IMR-90 (cell line): ENCODE measurements at regions not wholly inside any gene's neighbourhood (a gene's known extent, or its start where the extent isn't known, plus 50 kb on each side); places are given as distances from the start of the nearest gene placed in this dataset.

Experiments
- ATAC-seq: fragments of 200-7000 bp; cut with Tn5 transposase; 2 replicates; pipeline ENCODE4 v1.9.1; 2020; ENCODE audit warnings: low read depth, mild to moderate bottlenecking, moderate library complexity
- BruUV-seq: library from RNA; stranded (reverse); fragments of 400-500 nt; replicated peaks from 2 replicates; lab custom pipeline; 2021; lab: Mats Ljungman, UMichigan
- CTCF ChIA-PET: fragments of 300-600 bp; formaldehyde crosslinking; extraction: SDS; loops from one replicate; lab custom pipeline; 2021; ENCODE audit warnings: antibody characterized with exemption; lab: Yijun Ruan, JAX
- POLR2A ChIA-PET: fragments of 300-600 bp; sonication (Branson Sonifier 250); formaldehyde crosslinking; loops from one replicate; lab custom pipeline; 2022; ENCODE audit warnings: antibody characterized with exemption; ENCODE audit not compliant: unreplicated experiment; lab: Charles Lee
- DNase-seq: peaks from one replicate; pipeline ENCODE4 v3.0.0; 2013
- H2AFZ ChIP-seq: replicated peaks from 2 replicates; pipeline ENCODE3; 2013; ENCODE audit warnings: low read length, mild to moderate bottlenecking; ENCODE audit not compliant: poor library complexity
- H2AK5ac ChIP-seq: 2 replicates; pipeline ENCODE4 v1.6.1; 2013; ENCODE audit warnings: low read depth, low read length, inconsistent platforms
- H2AK9ac ChIP-seq: replicated peaks from 2 replicates; pipeline ENCODE3; 2013; ENCODE audit warnings: mild to moderate bottlenecking, low read depth, low read length, moderate library complexity; ENCODE audit not compliant: poor library complexity
- H2BK120ac ChIP-seq: 2 replicates; pipeline ENCODE4 v1.6.1; 2013; ENCODE audit warnings: low read depth, low read length, inconsistent platforms
- H2BK15ac ChIP-seq: 3 replicates; pipeline ENCODE4 v1.6.1; 2013; ENCODE audit warnings: low read depth, low read length, inconsistent platforms
- H2BK20ac ChIP-seq: 2 replicates; pipeline ENCODE4 v1.6.1; 2013; ENCODE audit warnings: low read depth, mild to moderate bottlenecking, inconsistent platforms, low read length, moderate library complexity
- H2BK5ac ChIP-seq: 2 replicates; pipeline ENCODE4 v1.6.1; 2013; ENCODE audit warnings: mild to moderate bottlenecking, low read depth, low read length, inconsistent platforms; ENCODE audit not compliant: poor library complexity, severe bottlenecking
- H3K14ac ChIP-seq: replicated peaks from 2 replicates; pipeline ENCODE4 v1.6.1; 2013; ENCODE audit warnings: low read depth, low read length, inconsistent platforms
- H3K18ac ChIP-seq: 2 replicates; pipeline ENCODE4 v1.6.1; 2013; ENCODE audit warnings: low read depth, low read length, control low read depth
- H3K23ac ChIP-seq: 2 replicates; pipeline ENCODE4 v1.6.1; 2013; ENCODE audit warnings: low read depth, low read length, inconsistent platforms
- H3K27ac ChIP-seq: 2 replicates; pipeline ENCODE4 v1.5.1; 2013; ENCODE audit warnings: mild to moderate bottlenecking, control low read depth, low read length; ENCODE audit not compliant: insufficient read depth
- H3K27me3 ChIP-seq: 2 replicates; pipeline ENCODE4 v1.6.1; 2013; ENCODE audit warnings: low read length; ENCODE audit not compliant: control insufficient read depth, insufficient read depth
- H3K36me3 ChIP-seq: 2 replicates; pipeline ENCODE4 v1.6.1; 2013; ENCODE audit warnings: low read length, mixed read lengths; ENCODE audit not compliant: control insufficient read depth, insufficient read depth
- H3K4ac ChIP-seq: 2 replicates; pipeline ENCODE4 v1.6.1; 2013; ENCODE audit warnings: low read depth, low read length, inconsistent platforms
- H3K4me1 ChIP-seq: 2 replicates; pipeline ENCODE4 v1.6.1; 2013; ENCODE audit warnings: low read length, mixed read lengths; ENCODE audit not compliant: control insufficient read depth, insufficient read depth
- H3K4me2 ChIP-seq: 2 replicates; pipeline ENCODE4 v1.6.1; 2013; ENCODE audit warnings: low read depth, mild to moderate bottlenecking, control low read depth, low read length, moderate library complexity
- H3K4me3 ChIP-seq: 2 replicates; pipeline ENCODE4 v1.5.1; 2013; ENCODE audit warnings: low read depth, mild to moderate bottlenecking, control low read depth, low read length, moderate library complexity; ENCODE audit not compliant: insufficient read depth
- H3K56ac ChIP-seq: 2 replicates; pipeline ENCODE4 v1.6.1; 2013; ENCODE audit warnings: low read length, inconsistent platforms; ENCODE audit not compliant: insufficient read depth; ENCODE audit errors: extremely low read depth
- H3K79me1 ChIP-seq, 2 experiments: 2 replicates each; pipeline ENCODE4 v1.6.1; 2013; ENCODE audit warnings: low read length in 2 of 2, inconsistent platforms in 1 of 2, low read depth in 1 of 2
- H3K9ac ChIP-seq: 2 replicates; pipeline ENCODE4 v1.6.1; 2013; ENCODE audit warnings: low read depth, low read length, control low read depth
- H3K9me1 ChIP-seq: 2 replicates; pipeline ENCODE4 v1.6.1; 2013; ENCODE audit warnings: low read length, inconsistent platforms; ENCODE audit not compliant: insufficient read depth
- H3K9me3 ChIP-seq: 2 replicates; pipeline ENCODE4 v1.6.1; 2013; ENCODE audit warnings: low read length; ENCODE audit not compliant: control insufficient read depth, insufficient read depth
- H4K20me1 ChIP-seq: 2 replicates; pipeline ENCODE4 v1.6.1; 2013; ENCODE audit warnings: low read length, inconsistent platforms; ENCODE audit not compliant: insufficient read depth
- H4K5ac ChIP-seq: 2 replicates; pipeline ENCODE4 v1.6.1; 2013; ENCODE audit warnings: mild to moderate bottlenecking, low read depth, low read length, control low read depth
- H4K8ac ChIP-seq, 2 experiments: 2 replicates each; pipeline ENCODE4 v1.6.1; 2013; ENCODE audit warnings: low read depth in 2 of 2, low read length in 2 of 2, control low read depth in 1 of 2, inconsistent platforms in 1 of 2
- H4K91ac ChIP-seq: 2 replicates; pipeline ENCODE4 v1.6.1; 2013; ENCODE audit warnings: low read depth, low read length, inconsistent platforms; ENCODE audit not compliant: insufficient read depth
- BHLHE40 ChIP-seq: fragments of 150-350 bp; IDR thresholded peaks from 2 replicates; pipeline ENCODE4 v1.6.1; 2016; ENCODE audit warnings: mild to moderate bottlenecking, low read depth, low read length
- CEBPB ChIP-seq: IDR thresholded peaks from 2 replicates; pipeline ENCODE4 v1.6.1; 2012; ENCODE audit warnings: low read depth, low read length, improper control_type of control experiment
- CHD1 ChIP-seq: IDR thresholded peaks from 2 replicates; pipeline ENCODE4 v1.6.1; 2012; ENCODE audit warnings: low read depth, low read length, improper control_type of control experiment
- MAZ ChIP-seq: IDR thresholded peaks from 2 replicates; pipeline ENCODE4 v1.6.1; 2012; ENCODE audit warnings: low read depth, mild to moderate bottlenecking, low read length, improper control_type of control experiment, moderate library complexity, borderline replicate concordance
- MXI1 ChIP-seq: IDR thresholded peaks from 2 replicates; pipeline ENCODE4 v1.6.1; 2012; ENCODE audit warnings: low read depth, mild to moderate bottlenecking, low read length, moderate library complexity, borderline replicate concordance
- NFE2L2 ChIP-seq: fragments of 150-350 bp; IDR thresholded peaks from 2 replicates; pipeline ENCODE4 v1.6.1; 2016; ENCODE audit warnings: low read depth, mild to moderate bottlenecking, low read length
- POLR2A ChIP-seq: IDR thresholded peaks from 2 replicates; pipeline ENCODE4 v1.6.1; 2012; ENCODE audit warnings: mild to moderate bottlenecking, low read depth, low read length
- RCOR1 ChIP-seq: IDR thresholded peaks from 2 replicates; pipeline ENCODE4 v1.6.1; 2012; ENCODE audit warnings: mild to moderate bottlenecking, low read length, improper control_type of control experiment; ENCODE audit not compliant: insufficient replicate concordance
- RFX5 ChIP-seq: IDR thresholded peaks from 2 replicates; pipeline ENCODE4 v1.8.0; 2012; ENCODE audit warnings: low read depth, mild to moderate bottlenecking, low read length, moderate library complexity
- WGBS, 2 experiments: methylation state at CpG; one replicate each; pipeline versions ENCODE4 v1.1.5 to v1.1.7; 2013; ENCODE audit warnings: missing lambda C conversion rate in 2 of 2; ENCODE audit not compliant: insufficient read length in 1 of 2; ENCODE audit errors: extremely low coverage in 2 of 2; 5-methylcytosine and 5-hydroxymethylcytosine counted together
- dilution Hi-C: fragments of 300-500 bp; cut with HindIII; formaldehyde crosslinking; loops from one replicate; pipeline ENCODE4 v1.14.3; 2018; ENCODE audit warnings: low sequenced_read_pairs; ENCODE audit not compliant: unreplicated experiment
- in situ Hi-C: fragments of 300-500 bp; cut with MboI; formaldehyde crosslinking; loops from 3 replicates; pipeline ENCODE4 v1.14.3; 2019; ENCODE audit warnings: low sequenced_read_pairs, inconsistent platforms, mixed read lengths
- intact Hi-C: fragments of 100-400 bp; cut with micrococcal nuclease; formaldehyde crosslinking; loops from 2 replicates; pipeline ENCODE4 v1.10.0; 2022
- TF ChIP-seq, protein P1 (sequence below): fragments of 150-350 bp; IDR thresholded peaks from 2 replicates; pipeline ENCODE4 v1.6.1; 2017; ENCODE audit warnings: mild to moderate bottlenecking, antibody characterized with exemption, low read length, low read depth
- TF ChIP-seq, protein P2 (sequence below): conservative IDR thresholded peaks from 2 replicates; pipeline ENCODE4 v1.5.1; 2012; ENCODE audit warnings: mild to moderate bottlenecking, low read depth, low read length, improper control_type of control experiment

GRCh38 chr12:89230376-89231315 is 121.7 kb downstream of the DUSP6 start (continued):
- TF ChIP-seq, protein P1, sequence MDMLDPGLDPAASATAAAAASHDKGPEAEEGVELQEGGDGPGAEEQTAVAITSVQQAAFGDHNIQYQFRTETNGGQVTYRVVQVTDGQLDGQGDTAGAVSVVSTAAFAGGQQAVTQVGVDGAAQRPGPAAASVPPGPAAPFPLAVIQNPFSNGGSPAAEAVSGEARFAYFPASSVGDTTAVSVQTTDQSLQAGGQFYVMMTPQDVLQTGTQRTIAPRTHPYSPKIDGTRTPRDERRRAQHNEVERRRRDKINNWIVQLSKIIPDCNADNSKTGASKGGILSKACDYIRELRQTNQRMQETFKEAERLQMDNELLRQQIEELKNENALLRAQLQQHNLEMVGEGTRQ: no peak

- Histone ChIP-seq H2BK15ac (no peak overlapping the region), H2BK5ac (no peak overlapping the region), H3K18ac (peak overlapping the region; percentile 8; the same call in 1 of the 2 replicates), H4K5ac (peak overlapping the region; percentile 12; the same call in 1 of the 2 replicates), H4K20me1 (no peaks in the 10 kb centered on the region), H2AK5ac (no peak overlapping the region), H3K27ac (no peak overlapping the region), H3K4me1 (peaks cover 4% of the 10 kb centered on the region), H3K79me1 (no peaks in the 10 kb centered on the region; a peak in 1 of 4 replicates), H3K4ac (no peak overlapping the region), H3K9me1 (peaks cover 2% of the 10 kb centered on the region), H4K91ac (no peak overlapping the region), H3K14ac (no peak overlapping the region), H2BK20ac (peak overlapping the region; percentile 40; the same call in 1 of the 2 replicates), H3K27me3 (no peaks in the 10 kb centered on the region), H3K23ac (no peak overlapping the region), H3K4me3 (no peak overlapping the region), H3K56ac (no peak overlapping the region), H3K4me2 (no peak overlapping the region), H2AK9ac (no peak overlapping the region), H3K9ac (no peak overlapping the region), H3K36me3 (no peaks in the 10 kb centered on the region), H3K9me3 (no peaks in the 10 kb centered on the region), H2AFZ (no peak overlapping the region), H4K8ac (no peak overlapping the region), H2BK120ac (no peak overlapping the region; the same call in 1 of the 2 replicates)
- in situ Hi-C loops (no loop called here), dilution Hi-C loops (no loop called here), intact Hi-C loops (loop anchor here (5.0 kb wide), 1 partner anchor 119 kb away; no protein-coding TSS in a partner anchor)
- no TSS peak for BruUV-seq
- POLR2A ChIA-PET: no interaction called here
- no CpG with 5 or more reads among the region's 3 CpGs for WGBS, 2 experiments
- CTCF ChIA-PET: no interaction called here
- ATAC-seq (no peak), DNase-seq (no peak)
- TF ChIP-seq NFE2L2: no peak
- TF ChIP-seq BHLHE40: no peak
- TF ChIP-seq RFX5: no peak
- no peak for TF ChIP-seq POLR2A
- TF ChIP-seq, protein P2, sequence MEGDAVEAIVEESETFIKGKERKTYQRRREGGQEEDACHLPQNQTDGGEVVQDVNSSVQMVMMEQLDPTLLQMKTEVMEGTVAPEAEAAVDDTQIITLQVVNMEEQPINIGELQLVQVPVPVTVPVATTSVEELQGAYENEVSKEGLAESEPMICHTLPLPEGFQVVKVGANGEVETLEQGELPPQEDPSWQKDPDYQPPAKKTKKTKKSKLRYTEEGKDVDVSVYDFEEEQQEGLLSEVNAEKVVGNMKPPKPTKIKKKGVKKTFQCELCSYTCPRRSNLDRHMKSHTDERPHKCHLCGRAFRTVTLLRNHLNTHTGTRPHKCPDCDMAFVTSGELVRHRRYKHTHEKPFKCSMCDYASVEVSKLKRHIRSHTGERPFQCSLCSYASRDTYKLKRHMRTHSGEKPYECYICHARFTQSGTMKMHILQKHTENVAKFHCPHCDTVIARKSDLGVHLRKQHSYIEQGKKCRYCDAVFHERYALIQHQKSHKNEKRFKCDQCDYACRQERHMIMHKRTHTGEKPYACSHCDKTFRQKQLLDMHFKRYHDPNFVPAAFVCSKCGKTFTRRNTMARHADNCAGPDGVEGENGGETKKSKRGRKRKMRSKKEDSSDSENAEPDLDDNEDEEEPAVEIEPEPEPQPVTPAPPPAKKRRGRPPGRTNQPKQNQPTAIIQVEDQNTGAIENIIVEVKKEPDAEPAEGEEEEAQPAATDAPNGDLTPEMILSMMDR: no peak
- no peak for TF ChIP-seq CHD1
- no peak for TF ChIP-seq RCOR1
- no peak for TF ChIP-seq MXI1
- TF ChIP-seq CEBPB: no peak
- TF ChIP-seq MAZ: no peak
- TF ChIP-seq, protein P1: no peak
These were observed 123.8 kb downstream of the DUSP6 start for GRCh38 chr12:89228491-89228890.
